SU-DHL-6 (cell line): ENCODE measurements at regions not wholly inside any gene's neighbourhood (a gene's known extent, or its start where the extent isn't known, plus 50 kb on each side); places are given as distances from the start of the nearest gene placed in this dataset.

Experiments
- H2AFZ ChIP-seq: fragments of 200-600 bp; sonication (generic); 2 replicates; pipeline ENCODE4 v1.6.1; 2014; ENCODE audit warnings: low read depth, mild to moderate bottlenecking, moderate library complexity, mixed read lengths, antibody characterized with exemption, low read length; ENCODE audit not compliant: severe bottlenecking
- H3F3A ChIP-seq: fragments of 200-600 bp; shearing (Covaris generic); 2 replicates; pipeline ENCODE4 v1.6.0; 2016; ENCODE audit warnings: antibody characterized with exemption, mild to moderate bottlenecking; ENCODE audit not compliant: insufficient read depth
- H3K27ac ChIP-seq: fragments of 200-600 bp; sonication (generic); 2 replicates; pipeline ENCODE4 v1.5.1; 2016; ENCODE audit warnings: low read depth, mild to moderate bottlenecking, low read length, moderate library complexity, mixed read lengths
- H3K27me3 ChIP-seq: fragments of 200-600 bp; sonication (generic), shearing (Covaris generic); 2 replicates; pipeline ENCODE4 v1.6.0; 2014; ENCODE audit warnings: mild to moderate bottlenecking, low read length
- H3K36me3 ChIP-seq: fragments of 200-600 bp; sonication (generic); 2 replicates; pipeline ENCODE4 v1.6.1; 2014; ENCODE audit warnings: mild to moderate bottlenecking, low read length, mixed read lengths
- H3K4me2 ChIP-seq: fragments of 300-600, 200-600 bp; shearing (Covaris generic), sonication (generic); 2 replicates; pipeline ENCODE4 v1.6.0; 2014; ENCODE audit warnings: low read length, low read depth, mild to moderate bottlenecking; ENCODE audit not compliant: poor library complexity, severe bottlenecking
- H3K4me3 ChIP-seq: fragments of 200-600 bp; sonication (generic); 2 replicates; pipeline ENCODE4 v1.5.1; 2014; ENCODE audit warnings: antibody characterized with exemption, low read length, mild to moderate bottlenecking, mixed read lengths; ENCODE audit not compliant: insufficient read depth, poor library complexity, severe bottlenecking
- H3K79me2 ChIP-seq: fragments of 200-600 bp; sonication (generic); 2 replicates; pipeline ENCODE4 v1.6.1; 2014; ENCODE audit warnings: mild to moderate bottlenecking, low read length, moderate library complexity; ENCODE audit not compliant: insufficient read depth
- H3K9ac ChIP-seq: fragments of 200-600 bp; sonication (generic); 2 replicates; pipeline ENCODE4 v1.7.0; 2014; ENCODE audit warnings: mild to moderate bottlenecking, low read length
- H3K9me2 ChIP-seq: fragments of 200-600 bp; sonication (generic); replicated peaks from 2 replicates; pipeline ENCODE4 v1.6.1; 2014; ENCODE audit warnings: low read length; ENCODE audit not compliant: insufficient read depth
- H3K9me3 ChIP-seq: fragments of 200-600 bp; sonication (generic); 2 replicates; pipeline ENCODE4 v1.6.1; 2014; ENCODE audit warnings: low read length, mixed read lengths; ENCODE audit not compliant: insufficient read depth
- H4K20me1 ChIP-seq: fragments of 200-600 bp; sonication (generic); 2 replicates; pipeline ENCODE4 v1.6.1; 2014; ENCODE audit warnings: low read depth, mild to moderate bottlenecking, antibody characterized with exemption, low read length, moderate library complexity, mixed read lengths
- EZH2phosphoT487 ChIP-seq: fragments of 200-600 bp; sonication (generic), shearing (Covaris generic); conservative IDR thresholded peaks from 2 replicates; pipeline ENCODE4 v1.6.1; 2018; ENCODE audit warnings: mild to moderate bottlenecking, antibody characterized with exemption, low read length, moderate library complexity, mixed read lengths
- TF ChIP-seq, protein P1 (sequence below): fragments of 200-600 bp; sonication (generic); IDR thresholded peaks from one replicate; pipeline ENCODE4 v1.5.1; 2017; ENCODE audit warnings: antibody characterized with exemption, mild to moderate bottlenecking, low read length, moderate library complexity; ENCODE audit not compliant: insufficient read depth, poor library complexity, severe bottlenecking

DNA sequence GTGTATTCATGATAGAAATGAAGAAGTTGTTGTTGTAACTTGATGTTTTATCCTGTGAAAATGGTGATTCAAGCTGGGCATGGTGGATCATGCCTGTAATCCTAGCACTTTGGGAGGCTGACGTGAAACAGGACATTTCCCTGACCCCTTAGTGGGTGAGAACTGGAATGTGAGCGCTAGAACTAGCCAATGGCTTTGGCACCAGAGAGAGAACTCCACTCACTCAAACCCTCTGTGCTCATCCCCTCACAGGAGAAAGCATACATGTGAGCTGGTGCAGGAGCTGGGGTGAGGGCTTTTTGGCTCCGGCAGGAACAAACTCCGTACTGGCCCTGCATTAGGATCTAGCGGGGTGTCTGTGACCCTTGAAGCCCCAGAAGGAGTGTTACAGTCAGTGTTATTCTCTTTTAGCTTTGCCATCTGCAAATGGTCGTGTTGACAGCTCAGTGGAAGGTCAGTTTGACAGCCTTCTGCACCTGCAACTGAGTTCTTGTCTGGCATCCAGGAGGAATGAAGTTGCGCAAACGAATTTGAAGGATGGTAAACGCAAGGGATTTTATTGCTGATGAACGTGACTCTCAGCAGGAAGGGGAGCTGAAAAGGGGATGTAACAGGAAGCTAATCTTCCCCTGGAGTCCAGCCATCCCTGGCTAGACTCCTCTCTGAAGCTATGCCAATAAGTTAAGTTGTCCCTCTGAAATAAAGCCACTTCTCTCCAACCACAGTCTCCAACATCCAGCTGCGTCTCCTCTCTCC is 1016.6 kb upstream of the CADM2 start:
- Histone ChIP-seq H4K20me1 (no peaks in the 10 kb centered on the region), H3K9ac (no peak overlapping the region), H3K4me2 (no peak overlapping the region), H3K9me2 (no peaks in the 10 kb centered on the region), H3K9me3 (peaks cover 7% of the 10 kb centered on the region; the same call in 1 of the 2 replicates), H2AFZ (peak overlapping the region; percentile 54), H3K36me3 (no peaks in the 10 kb centered on the region), H3K27me3 (no peaks in the 10 kb centered on the region), H3F3A (no peaks in the 10 kb centered on the region), H3K27ac (no peak overlapping the region), H3K79me2 (no peaks in the 10 kb centered on the region), H3K4me3 (no peak overlapping the region)
- TF ChIP-seq, protein P1, sequence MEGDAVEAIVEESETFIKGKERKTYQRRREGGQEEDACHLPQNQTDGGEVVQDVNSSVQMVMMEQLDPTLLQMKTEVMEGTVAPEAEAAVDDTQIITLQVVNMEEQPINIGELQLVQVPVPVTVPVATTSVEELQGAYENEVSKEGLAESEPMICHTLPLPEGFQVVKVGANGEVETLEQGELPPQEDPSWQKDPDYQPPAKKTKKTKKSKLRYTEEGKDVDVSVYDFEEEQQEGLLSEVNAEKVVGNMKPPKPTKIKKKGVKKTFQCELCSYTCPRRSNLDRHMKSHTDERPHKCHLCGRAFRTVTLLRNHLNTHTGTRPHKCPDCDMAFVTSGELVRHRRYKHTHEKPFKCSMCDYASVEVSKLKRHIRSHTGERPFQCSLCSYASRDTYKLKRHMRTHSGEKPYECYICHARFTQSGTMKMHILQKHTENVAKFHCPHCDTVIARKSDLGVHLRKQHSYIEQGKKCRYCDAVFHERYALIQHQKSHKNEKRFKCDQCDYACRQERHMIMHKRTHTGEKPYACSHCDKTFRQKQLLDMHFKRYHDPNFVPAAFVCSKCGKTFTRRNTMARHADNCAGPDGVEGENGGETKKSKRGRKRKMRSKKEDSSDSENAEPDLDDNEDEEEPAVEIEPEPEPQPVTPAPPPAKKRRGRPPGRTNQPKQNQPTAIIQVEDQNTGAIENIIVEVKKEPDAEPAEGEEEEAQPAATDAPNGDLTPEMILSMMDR = no peak
- TF ChIP-seq EZH2phosphoT487 = no peak

DNA sequence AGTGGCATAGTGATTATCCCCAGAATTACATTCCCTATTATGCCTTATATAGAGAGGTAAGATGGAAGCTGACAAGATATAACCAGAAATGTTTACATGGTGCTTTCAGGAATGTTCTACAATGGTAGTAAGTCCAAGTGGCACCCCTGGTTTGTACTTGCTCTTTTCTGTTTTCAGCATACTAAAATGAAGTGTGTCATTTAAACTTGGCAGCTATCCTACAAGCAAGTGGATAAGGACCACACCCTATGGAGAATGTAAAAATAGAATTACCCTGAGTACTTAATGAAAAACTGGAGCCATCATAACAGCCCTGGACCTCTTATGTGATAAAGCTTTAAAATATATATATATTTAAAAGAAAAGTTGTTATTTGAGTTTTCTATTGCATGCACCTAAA is 1012.7 kb upstream of the CADM2 start:
- no peaks in the 10 kb centered on the region for H3K36me3 ChIP-seq
- H3F3A ChIP-seq = no peaks in the 10 kb centered on the region
- no peaks in the 10 kb centered on the region for H4K20me1 ChIP-seq
- H2AFZ ChIP-seq = peak overlapping the region; percentile 83
- no peak overlapping the region for H3K9ac ChIP-seq
- no peak overlapping the region for H3K4me2 ChIP-seq
- H3K27ac ChIP-seq = no peak overlapping the region
- H3K4me3 ChIP-seq = no peak overlapping the region
- H3K9me2 ChIP-seq = no peaks in the 10 kb centered on the region
- H3K79me2 ChIP-seq = no peaks in the 10 kb centered on the region
- no peaks in the 10 kb centered on the region for H3K27me3 ChIP-seq
- peaks cover 7% of the 10 kb centered on the region; the same call in 1 of the 2 replicates for H3K9me3 ChIP-seq
- TF ChIP-seq, protein P1 = no peak
- no peak for TF ChIP-seq EZH2phosphoT487

DNA sequence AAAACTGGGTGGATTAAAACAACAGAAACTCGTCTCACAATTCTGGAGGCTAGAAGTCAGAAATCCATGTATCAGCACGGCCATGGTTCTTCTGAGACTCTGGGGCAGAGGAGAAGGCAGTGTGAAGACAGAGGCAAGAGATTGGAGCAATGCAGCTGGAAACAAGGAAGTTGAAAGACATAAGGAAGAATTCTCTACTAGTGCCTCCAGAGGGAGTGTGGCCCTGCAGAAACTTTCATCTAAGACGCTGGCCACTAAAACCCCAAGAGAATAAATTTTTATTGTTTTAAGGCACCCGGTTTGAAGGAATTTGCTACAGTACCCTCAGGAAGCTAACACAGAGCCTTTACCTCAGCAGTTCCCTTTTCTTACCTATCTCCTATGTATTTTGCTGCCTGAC is 1012.2 kb upstream of the CADM2 start:
- no peak overlapping the region for H3K4me2 ChIP-seq
- H3K9ac ChIP-seq = no peak overlapping the region
- TF ChIP-seq EZH2phosphoT487 = no peak
- TF ChIP-seq, protein P1 = no peak
- H3K27ac ChIP-seq = no peak overlapping the region
- H3F3A ChIP-seq = no peaks in the 10 kb centered on the region
- no peak overlapping the region for H3K4me3 ChIP-seq
- no peaks in the 10 kb centered on the region for H4K20me1 ChIP-seq
- peaks cover 7% of the 10 kb centered on the region; the same call in 1 of the 2 replicates for H3K9me3 ChIP-seq
- no peaks in the 10 kb centered on the region for H3K27me3 ChIP-seq
- no peaks in the 10 kb centered on the region for H3K79me2 ChIP-seq
- H2AFZ ChIP-seq = peak overlapping the region; percentile 83
- H3K36me3 ChIP-seq = no peaks in the 10 kb centered on the region
- H3K9me2 ChIP-seq = no peaks in the 10 kb centered on the region
